Caco-2 (cell line): ENCODE measurements at regions not wholly inside any gene's neighbourhood (a gene's known extent, or its start where the extent isn't known, plus 50 kb on each side); places are given as distances from the start of the nearest gene placed in this dataset.

Source experiments
- BruUV-seq: library from RNA; stranded (reverse); fragments of 400-500 nt; replicated peaks from 2 replicates; lab custom pipeline; 2021; lab: Mats Ljungman, UMichigan
- CTCF ChIA-PET: fragments of 300-600 bp; sonication (Branson Sonifier 250); formaldehyde crosslinking; loops from one replicate; lab custom pipeline; 2022; ENCODE audit warnings: antibody characterized with exemption; lab: Charles Lee
- POLR2A ChIA-PET: fragments of 300-600 bp; sonication (Branson Sonifier 250); formaldehyde crosslinking; loops from one replicate; lab custom pipeline; 2022; ENCODE audit warnings: antibody characterized with exemption; lab: Charles Lee
- DNase-seq, 2 experiments: peaks; one replicate each; pipeline versions ENCODE4 v3.0.0 to v3.0.0-alpha.2; 2020 to 2022
- H3K27me3 ChIP-seq: replicated peaks from 2 replicates; pipeline ENCODE4 v1.6.0; 2011; ENCODE audit warnings: low read length; ENCODE audit not compliant: control insufficient read depth, insufficient read depth
- H3K36me3 ChIP-seq: 2 replicates; pipeline ENCODE4 v1.5.1; 2011; ENCODE audit warnings: low read length; ENCODE audit not compliant: control insufficient read depth, insufficient read depth
- H3K4me1 ChIP-seq: fragments of 250-450 bp; sonication (Bioruptor Pico); 2 replicates; pipeline ENCODE4 v1.5.1; 2020; ENCODE audit warnings: mild to moderate bottlenecking
- H3K4me3 ChIP-seq: 2 replicates; pipeline ENCODE4 v1.5.1; 2011; ENCODE audit warnings: low read depth, mild to moderate bottlenecking, control low read depth, low read length
- H3K9me3 ChIP-seq: fragments of 250-450 bp; sonication (Bioruptor Pico); 2 replicates; pipeline ENCODE4 v1.5.1; 2020; ENCODE audit warnings: mild to moderate bottlenecking, moderate library complexity
- H3K27ac Mint-ChIP-seq: one replicate; pipeline ENCODE4 v1.8.0; 2022; ENCODE audit warnings: mixed read lengths; ENCODE audit not compliant: unreplicated experiment
- H3K27me3 Mint-ChIP-seq: one replicate; pipeline ENCODE4 v1.8.0; 2022; ENCODE audit warnings: mixed read lengths; ENCODE audit not compliant: insufficient read depth, unreplicated experiment
- H3K36me3 Mint-ChIP-seq: one replicate; pipeline ENCODE4 v1.8.0; 2022; ENCODE audit warnings: mild to moderate bottlenecking, mixed read lengths; ENCODE audit not compliant: insufficient read depth, unreplicated experiment
- H3K4me1 Mint-ChIP-seq: one replicate; pipeline ENCODE4 v1.8.0; 2022; ENCODE audit warnings: low read depth, mixed read lengths; ENCODE audit not compliant: unreplicated experiment
- H3K4me3 Mint-ChIP-seq: one replicate; pipeline ENCODE4 v1.8.0; 2022; ENCODE audit warnings: mild to moderate bottlenecking, moderate library complexity, mixed read lengths; ENCODE audit not compliant: unreplicated experiment
- H3K9me3 Mint-ChIP-seq: one replicate; pipeline ENCODE4 v1.8.0; 2022; ENCODE audit warnings: mixed read lengths; ENCODE audit not compliant: unreplicated experiment
- CTCF ChIP-seq, 2 experiments: fragments of 200-600 bp in 1 of 2; IDR thresholded peaks; 1 replicate in 1 of 2; 2 replicates in 1 of 2; pipeline versions ENCODE4 v1.5.1 to v1.8.0; 2011 to 2022; ENCODE audit warnings: antibody characterized with exemption in 1 of 2, control low read depth in 1 of 2, inconsistent platforms in 1 of 2, low read depth in 1 of 2, low read length in 1 of 2, mild to moderate bottlenecking in 1 of 2, moderate library complexity in 1 of 2; ENCODE audit not compliant: insufficient read depth in 1 of 2, severe bottlenecking in 1 of 2, unreplicated experiment in 1 of 2
- intact Hi-C: fragments of 100-400 bp; cut with micrococcal nuclease; formaldehyde crosslinking; loops from one replicate; pipeline ENCODE4 v1.10.0; 2022; ENCODE audit not compliant: unreplicated experiment

- intact Hi-C loops = no loop called here
- Mint-ChIP-seq H3K4me1 (peaks cover 6% of the 10 kb centered on the region), H3K36me3 (no peaks in the 10 kb centered on the region), H3K27me3 (no peaks in the 10 kb centered on the region), H3K27ac (no peak overlapping the region), H3K4me3 (no peak overlapping the region), H3K9me3 (no peaks in the 10 kb centered on the region)
- POLR2A ChIA-PET = no interaction called here
- Histone ChIP-seq H3K4me1 (no peaks in the 10 kb centered on the region), H3K27me3 (no peaks in the 10 kb centered on the region), H3K9me3 (no peaks in the 10 kb centered on the region), H3K36me3 (no peaks in the 10 kb centered on the region), H3K4me3 (no peak overlapping the region)
- no TSS peak for BruUV-seq
- CTCF ChIA-PET = no interaction called here
- no peak for TF ChIP-seq CTCF (IDR thresholded peaks at IDR 0.05; ENCODE audit: insufficient read depth in 1 of 2, low read depth in 1 of 2, low read length in 1 of 2, severe bottlenecking in 1 of 2, unreplicated experiment in 1 of 2)
- no peak for DNase-seq
Observed at GRCh38 chr6:20328924-20329300, 72.8 kb upstream of the E2F3 start.

DNA sequence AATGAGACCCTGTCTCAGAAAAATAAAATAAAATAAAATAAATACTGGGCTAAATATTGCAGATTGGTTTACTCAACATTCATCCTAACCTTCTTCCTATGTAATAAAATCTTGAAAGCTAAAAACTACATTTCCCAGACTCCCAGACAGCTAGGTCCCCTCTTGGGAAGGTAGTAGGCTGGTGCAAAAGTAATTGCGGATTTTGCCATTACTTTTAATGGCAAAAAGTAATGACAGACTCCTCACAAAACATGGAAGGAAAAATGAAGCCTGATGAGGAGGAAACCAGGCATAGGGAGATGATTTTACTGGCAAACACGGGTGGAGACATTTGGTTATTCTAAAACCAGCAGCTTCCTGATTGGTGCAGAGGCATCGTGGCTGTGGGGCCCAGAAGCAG is 70.6 kb upstream of the E2F3 start:
- no peaks in the 10 kb centered on the region for H3K27me3 Mint-ChIP-seq

DNA sequence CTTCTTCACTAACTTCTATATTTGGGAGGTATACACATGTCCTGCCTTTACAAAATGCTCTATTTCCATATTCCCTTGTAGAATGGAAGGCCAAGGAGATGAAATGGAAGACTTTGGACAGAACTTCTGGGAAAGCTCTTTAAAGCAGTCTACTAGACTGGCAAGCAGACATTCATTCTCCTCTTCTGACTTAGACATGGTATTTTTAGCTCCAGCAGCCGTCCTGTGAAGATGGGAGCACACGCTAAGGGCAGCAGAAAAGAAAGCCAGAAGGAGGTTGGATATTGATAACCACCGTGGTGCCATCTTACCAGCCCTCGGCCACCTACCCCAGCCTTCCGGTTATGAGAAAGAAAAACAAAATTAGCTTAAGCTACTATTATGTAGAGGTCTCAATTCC is 70.1 kb upstream of the E2F3 start:
- Histone ChIP-seq H3K4me1 (no peaks in the 10 kb centered on the region; the same call in 1 of the 2 replicates), H3K9me3 (no peaks in the 10 kb centered on the region), H3K4me3 (no peak overlapping the region), H3K36me3 (no peaks in the 10 kb centered on the region), H3K27me3 (no peaks in the 10 kb centered on the region)
- DNase-seq = no peak
- Mint-ChIP-seq H3K9me3 (no peaks in the 10 kb centered on the region), H3K4me3 (no peak overlapping the region), H3K27me3 (no peaks in the 10 kb centered on the region), H3K36me3 (no peaks in the 10 kb centered on the region), H3K4me1 (peaks cover 6% of the 10 kb centered on the region), H3K27ac (no peak overlapping the region)
- intact Hi-C loops = no loop called here
- no TSS peak for BruUV-seq
- no peak for TF ChIP-seq CTCF (IDR thresholded peaks at IDR 0.05; ENCODE audit: insufficient read depth in 1 of 2, low read depth in 1 of 2, low read length in 1 of 2, severe bottlenecking in 1 of 2, unreplicated experiment in 1 of 2)
- CTCF ChIA-PET = interaction anchor here (1.1 kb wide), 1 partner anchor 196 kb away, joined by 7 read pairs; no protein-coding TSS in a partner anchor
- POLR2A ChIA-PET = interaction anchor here (0.5 kb wide), 1 partner anchor 78 kb away, joined by 3 read pairs; no protein-coding TSS in a partner anchor

More for the DNA sequence above, 70.6 kb upstream of the E2F3 start:
- Histone ChIP-seq H3K4me3 (no peak overlapping the region), H3K27me3 (no peaks in the 10 kb centered on the region), H3K36me3 (no peaks in the 10 kb centered on the region), H3K4me1 (no peaks in the 10 kb centered on the region; the same call in 1 of the 2 replicates), H3K9me3 (no peaks in the 10 kb centered on the region)
- H3K4me1 Mint-ChIP-seq = peaks cover 6% of the 10 kb centered on the region
- TF ChIP-seq CTCF (IDR thresholded peaks at IDR 0.05; ENCODE audit: insufficient read depth in 1 of 2, low read depth in 1 of 2, low read length in 1 of 2, severe bottlenecking in 1 of 2, unreplicated experiment in 1 of 2) = no peak
- CTCF ChIA-PET = no interaction called here
- intact Hi-C loops = no loop called here
- no peaks in the 10 kb centered on the region for H3K9me3 Mint-ChIP-seq
- no peaks in the 10 kb centered on the region for H3K36me3 Mint-ChIP-seq
- POLR2A ChIA-PET = interaction anchor here (0.5 kb wide), 1 partner anchor 79 kb away, joined by 3 read pairs; no protein-coding TSS in a partner anchor
- DNase-seq = no peak
- no TSS peak for BruUV-seq
- H3K4me3 Mint-ChIP-seq = no peak overlapping the region
- H3K27ac Mint-ChIP-seq = no peak overlapping the region
